ENCODE measurements at regions not wholly inside any gene's neighbourhood (a gene's known extent, or its start where the extent isn't known, plus 50 kb on each side); places are given as distances from the start of the nearest gene placed in this dataset.

DNA sequence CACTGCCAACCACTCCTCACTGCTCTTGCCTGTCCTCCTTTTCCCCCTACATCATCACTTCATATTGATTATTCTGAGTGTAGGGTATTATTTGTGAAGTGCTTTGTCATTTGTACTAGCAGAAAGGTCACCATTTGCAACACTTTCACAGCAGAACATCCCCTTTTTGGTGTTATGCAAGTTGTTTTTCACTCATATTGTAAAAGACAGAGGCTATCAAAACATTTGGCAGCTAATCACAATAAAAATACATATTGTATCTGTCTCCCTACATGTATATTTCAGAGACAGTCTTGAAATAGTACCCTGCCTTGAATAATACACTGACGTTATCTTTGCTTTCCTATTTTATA, 82.3 kb downstream of the ANXA1 start:
- TF ChIP-seq CTCF (IDR thresholded peaks at IDR 0.05; ENCODE audit: insufficient read depth, low read length, poor library complexity, severe bottlenecking): no peak
- Histone ChIP-seq H3K4me3 (ENCODE audit: low read depth, low read length) (no peak overlapping the region), H3K36me3 (ENCODE audit: control insufficient read depth, insufficient read depth, low read length) (no peaks in the 10 kb centered on the region), H3K27me3 (ENCODE audit: control insufficient read depth, insufficient read depth, low read length) (no peaks in the 10 kb centered on the region)
- no peak for DNase-seq (ENCODE audit: low read depth)

- no peaks in the 10 kb centered on the region for H3K27me3 ChIP-seq (ENCODE audit: control insufficient read depth, insufficient read depth, low read length)
- DNase-seq (ENCODE audit: low read depth): no peak
- no peak for TF ChIP-seq CTCF (IDR thresholded peaks at IDR 0.05; ENCODE audit: insufficient read depth, low read length, poor library complexity, severe bottlenecking)
- no peaks in the 10 kb centered on the region for H3K36me3 ChIP-seq (ENCODE audit: control insufficient read depth, insufficient read depth, low read length)
- no peak overlapping the region for H3K4me3 ChIP-seq (ENCODE audit: low read depth, low read length)
These were observed 85.5 kb downstream of the ANXA1 start for GRCh38 chr9:73237140-73237539.

DNA sequence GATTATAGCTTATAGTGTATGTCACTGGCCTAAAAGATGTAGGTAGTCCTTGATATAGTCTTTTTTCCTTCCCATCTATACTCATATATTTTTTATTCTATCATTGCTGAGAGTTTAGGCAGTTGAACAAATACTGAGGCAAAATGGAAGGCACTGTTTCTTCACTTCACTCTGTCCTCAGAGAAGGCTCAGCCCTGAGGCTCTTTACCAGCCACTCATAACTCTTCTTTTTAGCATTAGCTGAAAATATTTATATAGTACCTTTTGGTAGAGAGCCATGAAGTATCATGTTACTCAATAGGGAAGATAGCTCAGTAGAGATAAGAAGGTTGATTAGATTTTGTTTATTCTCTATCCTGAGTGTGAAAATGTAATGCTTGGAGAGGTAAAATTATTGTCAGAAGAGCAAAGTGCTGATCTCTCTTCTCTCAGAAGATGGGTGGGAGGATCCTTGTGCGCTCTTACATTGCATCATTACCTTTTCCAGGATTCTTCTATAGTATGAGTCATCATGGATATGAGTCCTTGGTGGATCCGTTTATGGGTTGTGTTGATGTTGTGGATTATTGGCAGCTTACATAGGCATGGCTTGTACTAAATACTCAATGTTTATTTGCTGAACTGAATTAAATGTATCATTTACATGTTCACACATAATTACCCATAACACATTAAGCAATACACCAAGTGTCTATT, 88.1 kb downstream of the ANXA1 start:
- H3K4me3 ChIP-seq (ENCODE audit: low read depth, low read length): no peak overlapping the region
- no peaks in the 10 kb centered on the region for H3K27me3 ChIP-seq (ENCODE audit: control insufficient read depth, insufficient read depth, low read length)
- TF ChIP-seq CTCF (IDR thresholded peaks at IDR 0.05; ENCODE audit: insufficient read depth, low read length, poor library complexity, severe bottlenecking): no peak
- H3K36me3 ChIP-seq (ENCODE audit: control insufficient read depth, insufficient read depth, low read length): no peaks in the 10 kb centered on the region
- DNase-seq (ENCODE audit: low read depth): no peak

DNA sequence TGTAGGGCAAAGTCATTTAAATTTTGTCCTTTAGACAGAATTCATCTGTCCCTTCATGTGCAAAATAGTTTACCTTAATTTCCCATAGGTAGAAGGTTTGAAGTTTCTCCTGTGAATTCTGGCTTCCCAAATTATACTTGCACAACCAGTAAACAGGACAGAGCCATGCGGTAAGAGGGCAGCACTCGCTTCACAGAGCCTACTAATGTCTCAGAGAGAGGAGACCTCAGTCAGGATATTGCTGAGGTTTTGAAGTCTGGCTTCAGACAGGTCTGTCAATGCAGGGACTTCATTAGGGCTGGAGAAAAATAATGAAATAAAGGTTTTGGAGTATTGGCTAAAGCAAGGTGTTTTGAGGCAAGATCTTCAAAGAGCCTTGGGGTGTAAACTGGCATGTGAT, 91.4 kb downstream of the ANXA1 start:
- no peak for TF ChIP-seq CTCF (IDR thresholded peaks at IDR 0.05; ENCODE audit: insufficient read depth, low read length, poor library complexity, severe bottlenecking)
- no peaks in the 10 kb centered on the region for H3K27me3 ChIP-seq (ENCODE audit: control insufficient read depth, insufficient read depth, low read length)
- H3K36me3 ChIP-seq (ENCODE audit: control insufficient read depth, insufficient read depth, low read length): no peaks in the 10 kb centered on the region
- H3K4me3 ChIP-seq (ENCODE audit: low read depth, low read length): no peak overlapping the region
- no peak for DNase-seq (ENCODE audit: low read depth)

- TF ChIP-seq CTCF (IDR thresholded peaks at IDR 0.05; ENCODE audit: insufficient read depth, low read length, poor library complexity, severe bottlenecking): no peak
These were observed 107.5 kb downstream of the ANXA1 start for GRCh38 chr9:73259086-73259696.

GRCh38 chr9:73260506-73260905, 108.8 kb downstream of the ANXA1 start:
- no peak for TF ChIP-seq CTCF (IDR thresholded peaks at IDR 0.05; ENCODE audit: insufficient read depth, low read length, poor library complexity, severe bottlenecking)
- Histone ChIP-seq H3K4me3 (ENCODE audit: low read depth, low read length) (no peak overlapping the region), H3K27me3 (ENCODE audit: control insufficient read depth, insufficient read depth, low read length) (no peaks in the 10 kb centered on the region), H3K36me3 (ENCODE audit: control insufficient read depth, insufficient read depth, low read length) (no peaks in the 10 kb centered on the region)
- DNase-seq (ENCODE audit: low read depth): no peak

More at GRCh38 chr9:73259086-73259696, 107.5 kb downstream of the ANXA1 start:
- DNase-seq (ENCODE audit: low read depth): no peak
- Histone ChIP-seq H3K27me3 (ENCODE audit: control insufficient read depth, insufficient read depth, low read length) (no peaks in the 10 kb centered on the region), H3K4me3 (ENCODE audit: low read depth, low read length) (no peak overlapping the region), H3K36me3 (ENCODE audit: control insufficient read depth, insufficient read depth, low read length) (no peaks in the 10 kb centered on the region)

Measured in kidney epithelial cell (primary cell).